Osteoblast (primary cell): ENCODE measurements at regions not wholly inside any gene's neighbourhood (a gene's known extent, or its start where the extent isn't known, plus 50 kb on each side); places are given as distances from the start of the nearest gene placed in this dataset.

Experiments
- DNase-seq: peaks from one replicate; pipeline ENCODE4 v3.0.0; 2011; ENCODE audit warnings: low spot score, mixed read lengths; ENCODE audit not compliant: insufficient read length; ENCODE audit errors: missing footprints
- H2AFZ ChIP-seq: 2 replicates; pipeline ENCODE4 v1.6.0; 2011; ENCODE audit warnings: mild to moderate bottlenecking, low read length
- H3K27ac ChIP-seq: 2 replicates; pipeline ENCODE4 v1.5.1; 2011; ENCODE audit warnings: mild to moderate bottlenecking, low read depth, low read length, moderate library complexity
- H3K27me3 ChIP-seq: 2 replicates; pipeline ENCODE4 v1.6.0; 2012; ENCODE audit warnings: mild to moderate bottlenecking, control low read depth, inconsistent platforms, low read length, moderate library complexity; ENCODE audit not compliant: insufficient read depth
- H3K36me3 ChIP-seq: 2 replicates; pipeline ENCODE4 v1.5.1; 2011; ENCODE audit warnings: mild to moderate bottlenecking, low read length, control low read depth, moderate library complexity; ENCODE audit not compliant: insufficient read depth
- H3K4me1 ChIP-seq: 2 replicates; pipeline ENCODE4 v1.5.1; 2011; ENCODE audit warnings: mild to moderate bottlenecking, low read length, control low read depth, moderate library complexity; ENCODE audit not compliant: insufficient read depth
- H3K4me2 ChIP-seq: 2 replicates; pipeline ENCODE4 v1.6.0; 2011; ENCODE audit warnings: mild to moderate bottlenecking, low read length; ENCODE audit not compliant: insufficient read depth
- H3K4me3 ChIP-seq: fragments of 200-600 bp; sonication (generic); 3 replicates; pipeline ENCODE4 v1.5.1; 2012; ENCODE audit warnings: mild to moderate bottlenecking, low read length, inconsistent platforms; ENCODE audit not compliant: insufficient read depth
- H3K79me2 ChIP-seq: 2 replicates; pipeline ENCODE4 v1.6.0; 2012; ENCODE audit warnings: mild to moderate bottlenecking, low read length, control low read depth, inconsistent platforms; ENCODE audit not compliant: insufficient read depth
- H3K9me3 ChIP-seq: 2 replicates; pipeline ENCODE4 v1.5.1; 2011; ENCODE audit warnings: low read depth, low read length, control low read depth
- H4K20me1 ChIP-seq: 2 replicates; pipeline ENCODE4 v1.6.0; 2012; ENCODE audit warnings: mild to moderate bottlenecking, low read length, control low read depth; ENCODE audit not compliant: insufficient read depth
- TF ChIP-seq, protein P1 (sequence below): IDR thresholded peaks from 2 replicates; pipeline ENCODE4 v1.5.1; 2011; ENCODE audit warnings: mild to moderate bottlenecking, low read depth, low read length, moderate library complexity; ENCODE audit errors: extremely low read depth

DNA sequence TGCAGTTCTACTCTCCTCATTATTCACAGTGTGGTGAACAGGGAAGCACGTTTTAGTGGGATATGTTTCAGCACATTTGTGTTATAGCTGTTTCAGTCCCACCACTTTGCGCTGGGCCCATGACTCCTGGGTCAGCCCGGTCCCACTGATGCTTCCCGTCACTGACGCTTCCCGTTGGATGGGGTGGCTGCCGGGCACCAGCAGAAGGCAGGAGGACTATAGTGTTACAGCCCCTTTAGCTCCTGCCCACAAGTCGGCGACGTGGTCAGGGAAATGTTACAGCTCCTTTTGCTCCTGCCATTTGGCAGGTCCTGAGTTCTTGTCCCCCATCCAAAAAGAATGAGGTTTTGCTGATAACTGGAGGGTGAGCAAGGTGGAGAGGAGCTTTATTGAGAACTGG is 732.2 kb downstream of the NR4A2 start:
- Histone ChIP-seq H2AFZ (no peak overlapping the region), H3K27me3 (no peaks in the 10 kb centered on the region), H3K4me2 (no peak overlapping the region), H4K20me1 (no peaks in the 10 kb centered on the region), H3K4me3 (no peak overlapping the region), H3K36me3 (no peaks in the 10 kb centered on the region), H3K9me3 (no peaks in the 10 kb centered on the region), H3K4me1 (no peaks in the 10 kb centered on the region), H3K79me2 (no peaks in the 10 kb centered on the region), H3K27ac (no peak overlapping the region)
- TF ChIP-seq, protein P1, sequence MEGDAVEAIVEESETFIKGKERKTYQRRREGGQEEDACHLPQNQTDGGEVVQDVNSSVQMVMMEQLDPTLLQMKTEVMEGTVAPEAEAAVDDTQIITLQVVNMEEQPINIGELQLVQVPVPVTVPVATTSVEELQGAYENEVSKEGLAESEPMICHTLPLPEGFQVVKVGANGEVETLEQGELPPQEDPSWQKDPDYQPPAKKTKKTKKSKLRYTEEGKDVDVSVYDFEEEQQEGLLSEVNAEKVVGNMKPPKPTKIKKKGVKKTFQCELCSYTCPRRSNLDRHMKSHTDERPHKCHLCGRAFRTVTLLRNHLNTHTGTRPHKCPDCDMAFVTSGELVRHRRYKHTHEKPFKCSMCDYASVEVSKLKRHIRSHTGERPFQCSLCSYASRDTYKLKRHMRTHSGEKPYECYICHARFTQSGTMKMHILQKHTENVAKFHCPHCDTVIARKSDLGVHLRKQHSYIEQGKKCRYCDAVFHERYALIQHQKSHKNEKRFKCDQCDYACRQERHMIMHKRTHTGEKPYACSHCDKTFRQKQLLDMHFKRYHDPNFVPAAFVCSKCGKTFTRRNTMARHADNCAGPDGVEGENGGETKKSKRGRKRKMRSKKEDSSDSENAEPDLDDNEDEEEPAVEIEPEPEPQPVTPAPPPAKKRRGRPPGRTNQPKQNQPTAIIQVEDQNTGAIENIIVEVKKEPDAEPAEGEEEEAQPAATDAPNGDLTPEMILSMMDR, result no peak
- no peak for DNase-seq

GRCh38 chr2:155599834-155600233 is 732.7 kb downstream of the NR4A2 start:
- H2AFZ ChIP-seq, result no peak overlapping the region
- H3K27ac ChIP-seq, result no peak overlapping the region
- TF ChIP-seq, protein P1, result no peak
- H3K9me3 ChIP-seq, result no peaks in the 10 kb centered on the region
- H3K4me2 ChIP-seq, result no peak overlapping the region
- H3K4me3 ChIP-seq, result no peak overlapping the region
- no peaks in the 10 kb centered on the region for H3K36me3 ChIP-seq
- no peaks in the 10 kb centered on the region for H3K27me3 ChIP-seq
- DNase-seq, result no peak
- H3K79me2 ChIP-seq, result no peaks in the 10 kb centered on the region
- no peaks in the 10 kb centered on the region for H3K4me1 ChIP-seq
- H4K20me1 ChIP-seq, result no peaks in the 10 kb centered on the region

DNA sequence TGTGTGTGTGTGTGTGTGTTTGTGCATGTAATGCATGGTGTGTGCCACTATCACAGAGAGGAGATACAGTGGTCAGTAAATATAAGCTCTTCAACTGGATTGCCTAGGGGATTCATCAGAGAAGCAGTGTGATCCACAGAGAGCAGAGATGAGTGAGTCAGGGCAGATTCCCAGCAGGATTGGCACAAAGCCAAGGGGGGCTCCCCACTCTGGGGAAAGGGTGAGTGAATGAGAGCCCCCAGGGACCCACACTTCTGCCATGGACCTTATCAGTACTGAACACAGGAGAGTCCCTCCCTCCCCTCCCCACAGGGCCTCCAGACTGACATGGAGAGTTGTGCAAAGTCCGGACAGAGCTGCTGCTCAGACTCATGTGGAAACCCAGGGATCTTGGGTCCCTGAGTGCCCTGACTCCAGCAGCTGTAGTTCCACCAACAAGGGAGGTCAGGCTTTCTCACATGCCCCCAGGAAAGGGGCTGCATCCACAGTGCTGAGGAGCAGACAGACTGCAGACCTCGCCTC is 748.8 kb downstream of the NR4A2 start:
- Histone ChIP-seq H3K4me2 (no peak overlapping the region), H3K4me1 (no peaks in the 10 kb centered on the region), H2AFZ (no peak overlapping the region), H3K4me3 (no peak overlapping the region), H4K20me1 (no peaks in the 10 kb centered on the region), H3K27me3 (no peaks in the 10 kb centered on the region), H3K36me3 (no peaks in the 10 kb centered on the region), H3K9me3 (peaks cover 2% of the 10 kb centered on the region), H3K27ac (no peak overlapping the region), H3K79me2 (no peaks in the 10 kb centered on the region)
- TF ChIP-seq, protein P1, result no peak
- DNase-seq, result no peak

DNA sequence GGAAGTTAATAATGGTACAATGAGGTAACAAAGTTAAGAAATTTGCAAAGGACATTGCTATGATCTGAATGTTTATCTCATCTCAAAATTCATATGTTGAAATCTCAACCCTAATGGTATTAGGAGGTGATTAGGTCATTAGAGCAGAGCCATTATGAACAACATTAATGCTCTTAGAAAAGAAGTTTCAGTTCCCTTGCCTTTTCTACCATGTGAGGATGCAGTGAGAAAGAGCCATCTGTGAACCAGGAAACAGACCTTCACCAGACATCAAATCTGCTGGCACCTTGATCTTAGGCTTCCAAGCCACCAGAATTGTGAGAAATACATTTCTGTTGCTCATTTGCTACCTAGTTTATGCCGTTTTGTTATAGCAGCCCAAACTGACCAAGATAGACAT is 757.6 kb downstream of the NR4A2 start:
- Histone ChIP-seq H2AFZ (no peak overlapping the region), H3K4me1 (no peaks in the 10 kb centered on the region), H3K36me3 (no peaks in the 10 kb centered on the region), H4K20me1 (no peaks in the 10 kb centered on the region), H3K9me3 (no peaks in the 10 kb centered on the region), H3K79me2 (no peaks in the 10 kb centered on the region), H3K4me3 (no peak overlapping the region), H3K27me3 (no peaks in the 10 kb centered on the region), H3K27ac (no peak overlapping the region), H3K4me2 (no peak overlapping the region)
- DNase-seq, result no peak
- TF ChIP-seq, protein P1, result no peak
